SK-N-SH (cell line): ENCODE measurements at regions not wholly inside any gene's neighbourhood (a gene's known extent, or its start where the extent isn't known, plus 50 kb on each side); places are given as distances from the start of the nearest gene placed in this dataset.

Experiments
- CTCF ChIA-PET: fragments of 300-600, 350-600 bp; formaldehyde crosslinking; extraction: SDS; loops from one replicate; lab custom pipeline; 2021; lab: Yijun Ruan, JAX
- POLR2A ChIA-PET: fragments of 350-600 bp; sonication (Branson Sonifier 250); formaldehyde crosslinking; extraction: SDS; loops from one replicate; lab custom pipeline; 2020; ENCODE audit warnings: antibody characterized with exemption, inconsistent platforms; lab: Yijun Ruan, JAX
- DNase-seq: peaks from one replicate; pipeline ENCODE4 v3.0.0; 2012
- H2AFZ ChIP-seq: fragments of 200-600 bp; sonication (generic); 2 replicates; pipeline ENCODE4 v1.8.1; 2016; ENCODE audit warnings: antibody characterized with exemption, mild to moderate bottlenecking, low read depth
- H3F3A ChIP-seq: fragments of 200-600 bp; sonication (generic); replicated peaks from 2 replicates; pipeline ENCODE3; 2016; ENCODE audit warnings: antibody characterized with exemption, mild to moderate bottlenecking; ENCODE audit not compliant: insufficient read depth
- H3K27ac ChIP-seq, 2 experiments: fragments of 200-500 bp in 1 of 2; fragments of 200-600 bp in 1 of 2; sonication (Bioruptor generic) in 1 of 2; sonication (generic), shearing (Covaris generic) in 1 of 2; 2 replicates each; pipeline versions ENCODE4 v1.5.1 to v1.6.1; 2014 to 2016; ENCODE audit warnings: low read depth in 2 of 2, inconsistent platforms in 1 of 2, low read length in 1 of 2, mild to moderate bottlenecking in 1 of 2, mixed read lengths in 1 of 2
- H3K27me3 ChIP-seq: fragments of 200-600 bp; sonication (generic), shearing (Covaris generic); 2 replicates; pipeline ENCODE4 v1.6.1; 2016; ENCODE audit warnings: mixed run types; ENCODE audit not compliant: insufficient read depth
- H3K36me3 ChIP-seq, 2 experiments: fragments of 200-500 bp in 1 of 2; fragments of 200-600 bp in 1 of 2; sonication (Bioruptor generic) in 1 of 2; sonication (generic) in 1 of 2; replicated peaks in 1 of 2; 2 replicates each; pipeline versions ENCODE3 to v1.5.1; 2014 to 2016; ENCODE audit warnings: low read length in 1 of 2, mild to moderate bottlenecking in 1 of 2; ENCODE audit not compliant: insufficient read depth in 2 of 2, control insufficient read depth in 1 of 2
- H3K4me1 ChIP-seq, 2 experiments: fragments of 200-500 bp in 1 of 2; fragments of 200-600 bp in 1 of 2; sonication (Bioruptor generic) in 1 of 2; sonication (generic), shearing (Covaris generic) in 1 of 2; 2 replicates each; pipeline versions ENCODE4 v1.5.1 to v1.6.1; 2014 to 2016; ENCODE audit warnings: low read depth in 1 of 2, low read length in 1 of 2, mixed run types in 1 of 2; ENCODE audit not compliant: insufficient read depth in 2 of 2, control insufficient read depth in 1 of 2
- H3K4me2 ChIP-seq: fragments of 200-600 bp; sonication (generic), shearing (Covaris generic); 2 replicates; pipeline ENCODE4 v1.6.1; 2017; ENCODE audit warnings: mixed run types
- H3K4me3 ChIP-seq, 2 experiments: fragments of 200-500 bp in 1 of 2; fragments of 200-600 bp in 1 of 2; sonication (Bioruptor generic) in 1 of 2; sonication (generic), shearing (Covaris generic) in 1 of 2; 2 replicates each; pipeline versions ENCODE4 v1.5.1 to v1.8.1; 2014 to 2016; ENCODE audit warnings: low read depth in 2 of 2, inconsistent platforms in 1 of 2, low read length in 1 of 2, mild to moderate bottlenecking in 1 of 2, mixed read lengths in 1 of 2, moderate library complexity in 1 of 2
- H3K79me2 ChIP-seq: fragments of 200-600 bp; sonication (generic); 2 replicates; pipeline ENCODE4 v1.8.1; 2017; ENCODE audit warnings: mild to moderate bottlenecking; ENCODE audit not compliant: insufficient read depth
- H3K9ac ChIP-seq: fragments of 200-600 bp; sonication (generic); 2 replicates; pipeline ENCODE4 v1.6.1; 2017; ENCODE audit warnings: mixed run types
- H3K9me2 ChIP-seq: fragments of 200-600 bp; sonication (generic); 2 replicates; pipeline ENCODE4 v1.6.1; 2017; ENCODE audit warnings: mixed run types
- H3K9me3 ChIP-seq: fragments of 200-600 bp; sonication (generic); 2 replicates; pipeline ENCODE4 v1.6.1; 2017; ENCODE audit warnings: mixed run types, mild to moderate bottlenecking, moderate library complexity
- H4K20me1 ChIP-seq: fragments of 200-600 bp; sonication (generic); 2 replicates; pipeline ENCODE4 v1.6.1; 2017; ENCODE audit warnings: mild to moderate bottlenecking, mixed run types; ENCODE audit not compliant: insufficient read depth
- ELF1 ChIP-seq: IDR thresholded peaks from 2 replicates; pipeline ENCODE4 v1.4.0; 2012
- EZH2phosphoT487 ChIP-seq: fragments of 200-600 bp; sonication (generic); IDR thresholded peaks from 2 replicates; pipeline ENCODE4 v1.6.1; 2017; ENCODE audit warnings: low read depth, mixed run types, mild to moderate bottlenecking, antibody characterized with exemption, moderate library complexity, borderline replicate concordance
- FOSL2 ChIP-seq: IDR thresholded peaks from 2 replicates; pipeline ENCODE4 v1.4.0; 2012; ENCODE audit warnings: low read depth, mild to moderate bottlenecking, moderate library complexity, borderline replicate concordance
- FOXJ3 ChIP-seq: sonication (generic); formaldehyde crosslinking; IDR thresholded peaks from 2 replicates; pipeline ENCODE4 v1.5.1; 2020; ENCODE audit warnings: mild to moderate bottlenecking, missing genetic modification reagents
- FOXM1 ChIP-seq: IDR thresholded peaks from 2 replicates; pipeline ENCODE4 v1.4.0; 2012; ENCODE audit warnings: low read depth, mild to moderate bottlenecking
- GABPA ChIP-seq: IDR thresholded peaks from 2 replicates; pipeline ENCODE4 v1.4.0; 2012; ENCODE audit warnings: low read depth, mild to moderate bottlenecking
- IRF3 ChIP-seq: fragments of 150-350 bp; IDR thresholded peaks from 2 replicates; pipeline ENCODE4 v1.6.1; 2016; ENCODE audit warnings: mild to moderate bottlenecking, low read depth, low read length
- JUND ChIP-seq: IDR thresholded peaks from 2 replicates; pipeline ENCODE4 v1.4.0; 2012
- MAX ChIP-seq: IDR thresholded peaks from 2 replicates; pipeline ENCODE4 v1.4.0; 2012; ENCODE audit warnings: low read depth
- MEF2A ChIP-seq: IDR thresholded peaks from 2 replicates; pipeline ENCODE4 v1.4.0; 2012; ENCODE audit warnings: low read depth, borderline replicate concordance
- MXI1 ChIP-seq: IDR thresholded peaks from 2 replicates; pipeline ENCODE4 v1.6.1; 2012; ENCODE audit warnings: mild to moderate bottlenecking, low read depth, low read length, improper control_type of control experiment
- POLR2AphosphoS5 ChIP-seq: IDR thresholded peaks from 2 replicates; pipeline ENCODE4 v1.6.1; 2012; ENCODE audit warnings: low read depth, low read length
- RAD21 ChIP-seq: IDR thresholded peaks from 2 replicates; pipeline ENCODE4 v1.6.1; 2012; ENCODE audit warnings: mild to moderate bottlenecking, low read length
- RCOR1 ChIP-seq: fragments of 150-350 bp; IDR thresholded peaks from 2 replicates; pipeline ENCODE4 v1.6.1; 2017; ENCODE audit warnings: antibody characterized with exemption, low read length
- REST ChIP-seq: IDR thresholded peaks from 2 replicates; pipeline ENCODE4 v1.6.1; 2012; ENCODE audit warnings: mild to moderate bottlenecking, low read depth, low read length, moderate library complexity
- SMC3 ChIP-seq: IDR thresholded peaks from 2 replicates; pipeline ENCODE4 v1.6.1; 2012; ENCODE audit warnings: low read depth, low read length, improper control_type of control experiment
- TEAD4 ChIP-seq: IDR thresholded peaks from 2 replicates; pipeline ENCODE4 v1.4.0; 2012; ENCODE audit warnings: mild to moderate bottlenecking, borderline replicate concordance; ENCODE audit not compliant: insufficient read depth
- YY1 ChIP-seq: IDR thresholded peaks from 2 replicates; pipeline ENCODE4 v1.4.0; 2012; ENCODE audit warnings: low read depth, mild to moderate bottlenecking
- WGBS: methylation state at CpG from one replicate; pipeline ENCODE4 v1.1.6; 2017; ENCODE audit warnings: low lambda C conversion rate; 5-methylcytosine and 5-hydroxymethylcytosine counted together

- no peak for TF ChIP-seq MAX
Measured at GRCh38 chr15:26156051-26156450, 292.9 kb upstream of the ATP10A start (continued).

- ChIA-PET POLR2A (no interaction called here), CTCF (interaction anchor here (1.2 kb wide), 1 partner anchor 53 kb away, joined by 3 read pairs; no protein-coding TSS in a partner anchor)
- Histone ChIP-seq H3K36me3 (no peaks in the 10 kb centered on the region), H3K27ac (no peak overlapping the region), H3F3A (no peaks in the 10 kb centered on the region), H3K4me2 (no peak overlapping the region), H3K27me3 (no peaks in the 10 kb centered on the region), H3K4me3 (no peak overlapping the region), H4K20me1 (no peaks in the 10 kb centered on the region), H2AFZ (no peak overlapping the region), H3K9ac (no peak overlapping the region), H3K9me3 (no peaks in the 10 kb centered on the region), H3K79me2 (no peaks in the 10 kb centered on the region), H3K9me2 (no peaks in the 10 kb centered on the region), H3K4me1 (no peaks in the 10 kb centered on the region)
- no peak for DNase-seq
- TF ChIP-seq RAD21 (no peak), EZH2phosphoT487 (no peak), MXI1 (no peak), FOSL2 (no peak), TEAD4 (no peak), MEF2A (no peak), RCOR1 (no peak)
- 13% methylated on average over 13 of the region's 13 CpGs for WGBS
Measured at GRCh38 chr15:26148156-26148860, 285.2 kb upstream of the ATP10A start.

GRCh38 chr15:26146202-26146601, 283.1 kb upstream of the ATP10A start:
- 9% methylated on average over 4 of the region's 4 CpGs for WGBS
- Histone ChIP-seq H2AFZ (no peak overlapping the region), H3K9me3 (no peaks in the 10 kb centered on the region), H3K9ac (no peak overlapping the region), H3K4me3 (no peak overlapping the region), H3K27me3 (no peaks in the 10 kb centered on the region), H4K20me1 (no peaks in the 10 kb centered on the region), H3K36me3 (no peaks in the 10 kb centered on the region), H3K4me1 (no peaks in the 10 kb centered on the region), H3F3A (no peaks in the 10 kb centered on the region), H3K9me2 (no peaks in the 10 kb centered on the region), H3K79me2 (no peaks in the 10 kb centered on the region), H3K4me2 (no peak overlapping the region), H3K27ac (no peak overlapping the region)
- POLR2A ChIA-PET, result no interaction called here
- CTCF ChIA-PET, result no interaction called here
- DNase-seq, result no peak
- TF ChIP-seq FOXM1 (no peak), JUND (no peak), MEF2A (no peak), RCOR1 (no peak), POLR2AphosphoS5 (no peak), YY1 (no peak), IRF3 (no peak), REST (no peak), ELF1 (no peak), SMC3 (no peak), GABPA (no peak), FOXJ3 (CRISPR knock-in tag) (no peak)
